ENCODE measurements at regions not wholly inside any gene's neighbourhood (a gene's known extent, or its start where the extent isn't known, plus 50 kb on each side); places are given as distances from the start of the nearest gene placed in this dataset.
"Not testable (repeated sequence)": the region's sequence is repeated elsewhere in the genome, so short reads cannot be mapped to it uniquely, and the experiment has no call there.

- no peak for DNase-seq
Measured at GRCh38 chr7:113030489-113030888, 56.1 kb downstream of the GPR85 start.

- DNase-seq: no peak
Measured at GRCh38 chr7:113026941-113027340, 59.7 kb downstream of the GPR85 start.

- not testable (repeated sequence) for DNase-seq
Measured at GRCh38 chr7:113017144-113017857, 69.3 kb downstream of the GPR85 start.

GRCh38 chr7:113015034-113015645 is 71.5 kb downstream of the GPR85 start:
- peak; percentile 43 for DNase-seq

- no peak for DNase-seq
Measured at GRCh38 chr7:113013761-113014449, 72.7 kb downstream of the GPR85 start.

GRCh38 chr7:113012862-113013261 is 73.8 kb downstream of the GPR85 start:
- DNase-seq: not testable (repeated sequence)

GRCh38 chr7:113010377-113010776 is 76.2 kb downstream of the GPR85 start:
- DNase-seq: no peak

GRCh38 chr7:113008755-113009154 is 77.9 kb downstream of the GPR85 start:
- no peak for DNase-seq

- DNase-seq: no peak
Measured at GRCh38 chr7:113004726-113005454, 81.7 kb downstream of the GPR85 start.

GRCh38 chr7:113000316-113001020 is 86.2 kb downstream of the GPR85 start:
- DNase-seq: no peak

- DNase-seq: no peak
Measured at GRCh38 chr7:112997831-112998230, 88.8 kb downstream of the GPR85 start.

GRCh38 chr7:112996331-112996871 is 90.2 kb downstream of the GPR85 start:
- DNase-seq: no peak

- no peak for DNase-seq
Measured at GRCh38 chr7:112995059-112995824, 91.4 kb downstream of the GPR85 start.

- DNase-seq: no peak
Measured at GRCh38 chr7:112994656-112995055, 92.0 kb downstream of the GPR85 start.

- DNase-seq: peak; percentile 10
Measured at GRCh38 chr7:112990624-112991023, 96.0 kb downstream of the GPR85 start.

- no peak for DNase-seq
Measured at GRCh38 chr7:112989531-112989930, 97.1 kb downstream of the GPR85 start.

GRCh38 chr7:112987171-112987570 is 99.5 kb downstream of the GPR85 start:
- no peak for DNase-seq

GRCh38 chr7:112986256-112987031 is 100.2 kb downstream of the GPR85 start:
- DNase-seq: peak; percentile 49

- DNase-seq: no peak
Measured at GRCh38 chr7:112985377-112985987, 101.1 kb downstream of the GPR85 start.

GRCh38 chr7:112982441-112983063 is 104.1 kb downstream of the GPR85 start:
- no peak for DNase-seq
